ENCODE measurements at regions not wholly inside any gene's neighbourhood (a gene's known extent, or its start where the extent isn't known, plus 50 kb on each side); places are given as distances from the start of the nearest gene placed in this dataset.

DNA sequence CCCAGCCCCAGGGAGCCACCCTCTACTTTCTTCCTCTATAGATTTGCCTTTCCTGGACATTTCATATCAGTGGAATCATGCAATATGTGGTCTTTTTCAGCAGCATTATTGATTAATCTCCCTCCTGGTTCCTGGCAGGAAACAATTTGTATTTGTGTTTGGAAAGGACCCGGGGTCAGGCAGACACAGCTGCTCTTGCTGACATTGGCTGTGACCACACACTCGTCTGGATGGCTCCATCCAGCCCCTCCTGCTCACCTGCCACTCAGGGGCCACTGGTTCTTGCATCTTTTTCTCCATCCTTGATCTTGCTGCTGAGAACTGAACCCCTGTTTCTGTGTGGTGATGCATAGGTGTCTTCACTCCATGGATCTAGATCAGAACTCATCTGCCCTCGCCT is 176.6 kb upstream of the MKI67 start:
- H3K79me2 ChIP-seq (ENCODE audit: insufficient read depth, low read length): no peaks in the 10 kb centered on the region
- intact Hi-C loops (cut with micrococcal nuclease): no loop called here
- POLR2A ChIA-PET: no interaction called here
- H3K9me3 ChIP-seq (ENCODE audit: control insufficient read depth in 1 of 2, insufficient read depth in 1 of 2, low read depth in 1 of 2, low read length in 2 of 2): no peaks in the 10 kb centered on the region
- no peak overlapping the region for H3K9ac ChIP-seq (ENCODE audit: low read length)
- peaks cover 8% of the 10 kb centered on the region; the same call in 1 of the 2 replicates for H3K27me3 ChIP-seq (ENCODE audit: insufficient read depth, low read length)
- no peaks in the 10 kb centered on the region for H3K36me3 ChIP-seq (ENCODE audit: control insufficient read depth in 1 of 2, insufficient read depth in 2 of 2, low read length in 2 of 2)
- no peak for TF ChIP-seq CEBPB (IDR thresholded peaks at IDR 0.05; ENCODE audit: low read depth)
- TF ChIP-seq POLR2A (IDR thresholded peaks at IDR 0.05; ENCODE audit: borderline replicate concordance, extremely low read depth, insufficient read depth, insufficient read length): no peak
- TF ChIP-seq, protein P1, sequence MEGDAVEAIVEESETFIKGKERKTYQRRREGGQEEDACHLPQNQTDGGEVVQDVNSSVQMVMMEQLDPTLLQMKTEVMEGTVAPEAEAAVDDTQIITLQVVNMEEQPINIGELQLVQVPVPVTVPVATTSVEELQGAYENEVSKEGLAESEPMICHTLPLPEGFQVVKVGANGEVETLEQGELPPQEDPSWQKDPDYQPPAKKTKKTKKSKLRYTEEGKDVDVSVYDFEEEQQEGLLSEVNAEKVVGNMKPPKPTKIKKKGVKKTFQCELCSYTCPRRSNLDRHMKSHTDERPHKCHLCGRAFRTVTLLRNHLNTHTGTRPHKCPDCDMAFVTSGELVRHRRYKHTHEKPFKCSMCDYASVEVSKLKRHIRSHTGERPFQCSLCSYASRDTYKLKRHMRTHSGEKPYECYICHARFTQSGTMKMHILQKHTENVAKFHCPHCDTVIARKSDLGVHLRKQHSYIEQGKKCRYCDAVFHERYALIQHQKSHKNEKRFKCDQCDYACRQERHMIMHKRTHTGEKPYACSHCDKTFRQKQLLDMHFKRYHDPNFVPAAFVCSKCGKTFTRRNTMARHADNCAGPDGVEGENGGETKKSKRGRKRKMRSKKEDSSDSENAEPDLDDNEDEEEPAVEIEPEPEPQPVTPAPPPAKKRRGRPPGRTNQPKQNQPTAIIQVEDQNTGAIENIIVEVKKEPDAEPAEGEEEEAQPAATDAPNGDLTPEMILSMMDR (IDR thresholded peaks at IDR 0.05 in 2 of 3, conservative IDR thresholded peaks at IDR 0.05 in 1 of 3; ENCODE audit: borderline replicate concordance in 1 of 3, insufficient read depth in 1 of 3, low read depth in 2 of 3, low read length in 2 of 3): no peak
- TF ChIP-seq, protein P2, sequence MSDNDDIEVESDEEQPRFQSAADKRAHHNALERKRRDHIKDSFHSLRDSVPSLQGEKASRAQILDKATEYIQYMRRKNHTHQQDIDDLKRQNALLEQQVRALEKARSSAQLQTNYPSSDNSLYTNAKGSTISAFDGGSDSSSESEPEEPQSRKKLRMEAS (IDR thresholded peaks at IDR 0.05): no peak
- TF ChIP-seq, protein P3, sequence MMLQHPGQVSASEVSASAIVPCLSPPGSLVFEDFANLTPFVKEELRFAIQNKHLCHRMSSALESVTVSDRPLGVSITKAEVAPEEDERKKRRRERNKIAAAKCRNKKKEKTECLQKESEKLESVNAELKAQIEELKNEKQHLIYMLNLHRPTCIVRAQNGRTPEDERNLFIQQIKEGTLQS (IDR thresholded peaks at IDR 0.05): no peak
- TF ChIP-seq ELF1 (IDR thresholded peaks at IDR 0.05; ENCODE audit: borderline replicate concordance, low read depth): no peak
- no peak for TF ChIP-seq ZFX (IDR thresholded peaks at IDR 0.05)
- TF ChIP-seq SIN3A (IDR thresholded peaks at IDR 0.05; ENCODE audit: low read depth): no peak
- no peak for TF ChIP-seq YY1 (IDR thresholded peaks at IDR 0.05; ENCODE audit: extremely low read depth, insufficient replicate concordance, low read depth, low read length)
- TF ChIP-seq JUND (IDR thresholded peaks at IDR 0.05): no peak
- TF ChIP-seq SP1 (IDR thresholded peaks at IDR 0.05; ENCODE audit: low read depth): no peak
- TF ChIP-seq, protein P4, sequence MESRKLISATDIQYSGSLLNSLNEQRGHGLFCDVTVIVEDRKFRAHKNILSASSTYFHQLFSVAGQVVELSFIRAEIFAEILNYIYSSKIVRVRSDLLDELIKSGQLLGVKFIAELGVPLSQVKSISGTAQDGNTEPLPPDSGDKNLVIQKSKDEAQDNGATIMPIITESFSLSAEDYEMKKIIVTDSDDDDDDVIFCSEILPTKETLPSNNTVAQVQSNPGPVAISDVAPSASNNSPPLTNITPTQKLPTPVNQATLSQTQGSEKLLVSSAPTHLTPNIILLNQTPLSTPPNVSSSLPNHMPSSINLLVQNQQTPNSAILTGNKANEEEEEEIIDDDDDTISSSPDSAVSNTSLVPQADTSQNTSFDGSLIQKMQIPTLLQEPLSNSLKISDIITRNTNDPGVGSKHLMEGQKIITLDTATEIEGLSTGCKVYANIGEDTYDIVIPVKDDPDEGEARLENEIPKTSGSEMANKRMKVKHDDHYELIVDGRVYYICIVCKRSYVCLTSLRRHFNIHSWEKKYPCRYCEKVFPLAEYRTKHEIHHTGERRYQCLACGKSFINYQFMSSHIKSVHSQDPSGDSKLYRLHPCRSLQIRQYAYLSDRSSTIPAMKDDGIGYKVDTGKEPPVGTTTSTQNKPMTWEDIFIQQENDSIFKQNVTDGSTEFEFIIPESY (IDR thresholded peaks at IDR 0.05; ENCODE audit: extremely low read depth, insufficient replicate concordance, low read length): no peak
- no peak for TF ChIP-seq RAD21 (IDR thresholded peaks at IDR 0.05; ENCODE audit: low read depth)
- TF ChIP-seq EZH2 (IDR thresholded peaks at IDR 0.05): no peak
- CTCF ChIA-PET: no interaction called here
- no peak overlapping the region for H3K27ac ChIP-seq (ENCODE audit: low read depth, low read length)
- ATAC-seq: no peak
- H3K4me1 ChIP-seq (ENCODE audit: control insufficient read depth in 1 of 2, insufficient read depth in 2 of 2, low read length in 2 of 2): no peaks in the 10 kb centered on the region
- H2AFZ ChIP-seq (ENCODE audit: low read depth, low read length, poor library complexity, severe bottlenecking): no peak overlapping the region
- no peak overlapping the region for H3K4me3 ChIP-seq (replicated peaks in 1 of 2; ENCODE audit: low read depth in 1 of 2, low read length in 2 of 2)
- no peak overlapping the region for H3K4me2 ChIP-seq (ENCODE audit: low read length)
- no peaks in the 10 kb centered on the region for H4K20me1 ChIP-seq (ENCODE audit: insufficient read depth)
- no TSS peak for BruUV-seq (replicated peaks)
- RAD21 ChIA-PET (ENCODE audit: low non-redundant PET in 1 of 2, low total read pairs in 2 of 2, uncharacterized antibody in 2 of 2, unreplicated experiment in 2 of 2): no interaction called here
- no peaks in the 10 kb centered on the region for H3K9me2 ChIP-seq (ENCODE audit: insufficient read depth)
- DNase-seq (ENCODE audit: low read depth, low spot score): no peak
